ENCODE measurements at regions not wholly inside any gene's neighbourhood (a gene's known extent, or its start where the extent isn't known, plus 50 kb on each side); places are given as distances from the start of the nearest gene placed in this dataset.
A peak's percentile ranks its signal among the peaks of the same experiment; 100 is the strongest.

DNA sequence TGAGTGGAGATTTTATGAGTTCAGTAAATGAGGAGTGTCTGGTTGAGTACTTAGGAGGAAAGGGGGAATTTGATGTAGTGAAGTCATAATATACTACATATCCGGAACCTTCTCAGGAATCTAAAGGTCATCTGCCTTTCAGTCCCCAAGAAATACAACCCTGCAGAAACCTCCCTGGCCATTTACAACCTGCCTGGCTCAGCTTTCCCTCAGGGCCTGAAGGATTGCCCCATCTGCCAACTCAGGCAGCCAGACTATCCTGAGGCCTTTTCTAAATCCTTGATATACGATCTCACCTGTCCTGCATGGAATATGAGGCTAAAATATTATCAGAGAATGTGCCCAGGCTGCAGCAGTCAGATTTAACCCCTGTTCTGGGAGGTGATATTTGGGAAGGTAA lies 165.4 kb upstream of the SPOPL start:
- intact Hi-C loops (cut with DNase I; ENCODE audit: low total_unique reads) = no loop called here
- no peaks in the 10 kb centered on the region for H3K27me3 ChIP-seq
- H3K9me3 ChIP-seq = no peaks in the 10 kb centered on the region
- no peak overlapping the region for H3K27ac ChIP-seq
- no peak for TF ChIP-seq POLR2A (IDR thresholded peaks at IDR 0.05)
- TF ChIP-seq POLR2AphosphoS5 (IDR thresholded peaks at IDR 0.05) = no peak
- TF ChIP-seq, protein P1, sequence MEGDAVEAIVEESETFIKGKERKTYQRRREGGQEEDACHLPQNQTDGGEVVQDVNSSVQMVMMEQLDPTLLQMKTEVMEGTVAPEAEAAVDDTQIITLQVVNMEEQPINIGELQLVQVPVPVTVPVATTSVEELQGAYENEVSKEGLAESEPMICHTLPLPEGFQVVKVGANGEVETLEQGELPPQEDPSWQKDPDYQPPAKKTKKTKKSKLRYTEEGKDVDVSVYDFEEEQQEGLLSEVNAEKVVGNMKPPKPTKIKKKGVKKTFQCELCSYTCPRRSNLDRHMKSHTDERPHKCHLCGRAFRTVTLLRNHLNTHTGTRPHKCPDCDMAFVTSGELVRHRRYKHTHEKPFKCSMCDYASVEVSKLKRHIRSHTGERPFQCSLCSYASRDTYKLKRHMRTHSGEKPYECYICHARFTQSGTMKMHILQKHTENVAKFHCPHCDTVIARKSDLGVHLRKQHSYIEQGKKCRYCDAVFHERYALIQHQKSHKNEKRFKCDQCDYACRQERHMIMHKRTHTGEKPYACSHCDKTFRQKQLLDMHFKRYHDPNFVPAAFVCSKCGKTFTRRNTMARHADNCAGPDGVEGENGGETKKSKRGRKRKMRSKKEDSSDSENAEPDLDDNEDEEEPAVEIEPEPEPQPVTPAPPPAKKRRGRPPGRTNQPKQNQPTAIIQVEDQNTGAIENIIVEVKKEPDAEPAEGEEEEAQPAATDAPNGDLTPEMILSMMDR (IDR thresholded peaks at IDR 0.05) = no peak
- no peaks in the 10 kb centered on the region for H3K4me1 ChIP-seq
- no peak for DNase-seq (ENCODE audit: low spot score in 2 of 2)
- no peaks in the 10 kb centered on the region for H3K36me3 ChIP-seq
- H3K4me3 ChIP-seq = no peak overlapping the region

GRCh38 chr2:138355244-138355643 lies 146.3 kb upstream of the SPOPL start:
- TF ChIP-seq POLR2AphosphoS5 (IDR thresholded peaks at IDR 0.05) = no peak
- TF ChIP-seq, protein P1 (IDR thresholded peaks at IDR 0.05) = no peak
- TF ChIP-seq POLR2A (IDR thresholded peaks at IDR 0.05) = no peak
- H3K9me3 ChIP-seq = no peaks in the 10 kb centered on the region
- H3K4me3 ChIP-seq = no peak overlapping the region
- H3K27me3 ChIP-seq = no peaks in the 10 kb centered on the region
- no peaks in the 10 kb centered on the region for H3K36me3 ChIP-seq
- no peak overlapping the region for H3K27ac ChIP-seq
- intact Hi-C loops (cut with DNase I; ENCODE audit: low total_unique reads) = no loop called here
- DNase-seq (ENCODE audit: low spot score in 2 of 2) = no peak
- H3K4me1 ChIP-seq = no peaks in the 10 kb centered on the region

DNA sequence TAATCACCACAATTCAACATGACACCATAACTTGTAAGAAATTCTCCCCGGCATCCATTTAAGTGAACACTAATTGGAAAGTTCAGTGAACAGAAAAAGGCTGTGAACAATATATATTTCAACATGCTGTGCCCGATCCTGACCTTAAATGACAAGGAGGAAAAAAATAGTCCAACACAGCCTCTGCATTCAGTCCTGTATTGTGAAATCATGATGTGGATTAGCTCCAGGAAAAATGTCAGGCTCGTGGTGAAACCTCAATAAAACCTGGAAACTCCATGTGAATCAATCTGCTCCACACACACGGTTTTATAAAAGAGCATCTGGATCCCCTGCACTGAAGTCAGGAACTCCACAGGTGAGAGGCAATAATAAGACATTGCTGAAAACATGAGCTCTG lies 145.4 kb upstream of the SPOPL start:
- Histone ChIP-seq H3K4me1 (no peaks in the 10 kb centered on the region), H3K4me3 (no peak overlapping the region), H3K36me3 (no peaks in the 10 kb centered on the region), H3K27me3 (no peaks in the 10 kb centered on the region), H3K27ac (no peak overlapping the region), H3K9me3 (no peaks in the 10 kb centered on the region)
- TF ChIP-seq POLR2A (IDR thresholded peaks at IDR 0.05) (no peak), POLR2AphosphoS5 (IDR thresholded peaks at IDR 0.05) (no peak)
- TF ChIP-seq, protein P1 (IDR thresholded peaks at IDR 0.05) = no peak
- intact Hi-C loops (cut with DNase I; ENCODE audit: low total_unique reads) = no loop called here
- DNase-seq (ENCODE audit: low spot score in 2 of 2) = peak in 1 of 2 donors; percentile 19

DNA sequence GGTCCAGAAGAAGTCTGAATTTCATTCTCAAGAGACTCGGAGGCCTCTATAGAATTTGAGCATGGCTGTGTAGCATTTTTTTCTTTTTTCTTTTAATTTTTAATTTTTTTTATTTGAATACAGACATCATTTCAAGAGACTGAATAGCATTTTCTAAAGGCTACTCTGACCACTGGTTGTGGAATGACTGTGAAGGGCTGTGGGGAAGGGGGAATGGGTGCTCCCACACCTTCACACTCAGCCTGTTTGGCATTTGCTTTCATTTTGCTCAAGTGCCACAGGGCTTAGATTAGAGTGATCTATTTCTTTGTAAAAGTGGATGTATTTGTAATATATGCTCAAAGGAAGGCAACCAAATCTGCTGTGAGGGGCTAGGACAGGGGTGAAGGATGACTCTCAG lies 142.0 kb upstream of the SPOPL start:
- Histone ChIP-seq H3K4me1 (no peaks in the 10 kb centered on the region), H3K27me3 (no peaks in the 10 kb centered on the region), H3K27ac (no peak overlapping the region), H3K9me3 (no peaks in the 10 kb centered on the region), H3K4me3 (no peak overlapping the region), H3K36me3 (no peaks in the 10 kb centered on the region)
- DNase-seq (ENCODE audit: low spot score in 2 of 2) = no peak
- intact Hi-C loops (cut with DNase I; ENCODE audit: low total_unique reads) = no loop called here
- TF ChIP-seq, protein P1 (IDR thresholded peaks at IDR 0.05) = no peak
- TF ChIP-seq POLR2A (IDR thresholded peaks at IDR 0.05) = no peak
- TF ChIP-seq POLR2AphosphoS5 (IDR thresholded peaks at IDR 0.05) = no peak

GRCh38 chr2:138364554-138365162 lies 136.9 kb upstream of the SPOPL start:
- no peaks in the 10 kb centered on the region for H3K36me3 ChIP-seq
- no peaks in the 10 kb centered on the region for H3K9me3 ChIP-seq
- TF ChIP-seq POLR2A (IDR thresholded peaks at IDR 0.05) = no peak
- TF ChIP-seq, protein P1 (IDR thresholded peaks at IDR 0.05) = no peak
- TF ChIP-seq POLR2AphosphoS5 (IDR thresholded peaks at IDR 0.05) = no peak
- no peak overlapping the region for H3K4me3 ChIP-seq
- intact Hi-C loops (cut with DNase I; ENCODE audit: low total_unique reads) = no loop called here
- H3K4me1 ChIP-seq = no peaks in the 10 kb centered on the region
- no peak overlapping the region for H3K27ac ChIP-seq
- no peaks in the 10 kb centered on the region for H3K27me3 ChIP-seq
- no peak for DNase-seq (ENCODE audit: low spot score in 2 of 2)

Data from breast epithelium (tissue), 4 donors.